ENCODE measurements at regions not wholly inside any gene's neighbourhood (a gene's known extent, or its start where the extent isn't known, plus 50 kb on each side); places are given as distances from the start of the nearest gene placed in this dataset.

- TF ChIP-seq CTCF (conservative IDR thresholded peaks at IDR 0.05; ENCODE audit: control insufficient read depth, insufficient read depth, low read depth, low read length) = no peak
- no peak overlapping the region for H3K4me3 ChIP-seq (ENCODE audit: control insufficient read depth, low read depth, low read length)
- DNase-seq (ENCODE audit: low read depth) = peak; percentile 53
These were observed 340.8 kb downstream of the MN1 start for GRCh38 chr22:27460591-27461347.

GRCh38 chr22:27461470-27461869 lies 340.1 kb downstream of the MN1 start:
- TF ChIP-seq CTCF (conservative IDR thresholded peaks at IDR 0.05; ENCODE audit: control insufficient read depth, insufficient read depth, low read depth, low read length) = no peak
- DNase-seq (ENCODE audit: low read depth) = peak; percentile 77

GRCh38 chr22:27462190-27462589 lies 339.4 kb downstream of the MN1 start:
- TF ChIP-seq CTCF (conservative IDR thresholded peaks at IDR 0.05; ENCODE audit: control insufficient read depth, insufficient read depth, low read depth, low read length) = no peak
- DNase-seq (ENCODE audit: low read depth) = no peak
- no peak overlapping the region for H3K4me3 ChIP-seq (ENCODE audit: control insufficient read depth, low read depth, low read length)

More at GRCh38 chr22:27461470-27461869, 340.1 kb downstream of the MN1 start:
- H3K4me3 ChIP-seq (ENCODE audit: control insufficient read depth, low read depth, low read length) = no peak overlapping the region

- no peak for DNase-seq (ENCODE audit: low read depth)
- H3K4me3 ChIP-seq (ENCODE audit: control insufficient read depth, low read depth, low read length) = no peak overlapping the region
- TF ChIP-seq CTCF (conservative IDR thresholded peaks at IDR 0.05; ENCODE audit: control insufficient read depth, insufficient read depth, low read depth, low read length) = no peak
These were observed 338.4 kb downstream of the MN1 start for GRCh38 chr22:27463121-27463660.

- no peak for TF ChIP-seq CTCF (conservative IDR thresholded peaks at IDR 0.05; ENCODE audit: control insufficient read depth, insufficient read depth, low read depth, low read length)
- no peak overlapping the region for H3K4me3 ChIP-seq (ENCODE audit: control insufficient read depth, low read depth, low read length)
- DNase-seq (ENCODE audit: low read depth) = peak; percentile 10
These were observed 335.3 kb downstream of the MN1 start for GRCh38 chr22:27466229-27466628.

- DNase-seq (ENCODE audit: low read depth) = no peak
- no peak for TF ChIP-seq CTCF (conservative IDR thresholded peaks at IDR 0.05; ENCODE audit: control insufficient read depth, insufficient read depth, low read depth, low read length)
- no peak overlapping the region for H3K4me3 ChIP-seq (ENCODE audit: control insufficient read depth, low read depth, low read length)
These were observed 334.6 kb downstream of the MN1 start for GRCh38 chr22:27466778-27467438.

Measured in fibroblast of mammary gland (primary cell).